Right lobe of liver (tissue), 6 donors: ENCODE measurements at regions not wholly inside any gene's neighbourhood (a gene's known extent, or its start where the extent isn't known, plus 50 kb on each side); places are given as distances from the start of the nearest gene placed in this dataset.

Experiments used
- ATAC-seq, 4 donors: fragments of 200-7000 bp; cut with Tn5 transposase; one replicate each; pipeline ENCODE4 v1.9.1; 2020; ENCODE audit warnings: mild to moderate bottlenecking in 4 of 4, moderate library complexity in 4 of 4
- DNase-seq, 3 donors: peaks; one replicate each; pipeline ENCODE4 v3.0.0-alpha.2; 2020
- H3K27ac ChIP-seq, 3 donors: fragments of 200-600 bp; one replicate each; pipeline ENCODE4 v1.8.0; 2022
- H3K27me3 ChIP-seq, 2 donors: fragments of 200-600 bp; one replicate each; pipeline ENCODE4 v1.8.0; 2022
- H3K36me3 ChIP-seq, 4 donors: fragments of 200-600 bp; sonication (generic) in 1 of 4; one replicate each; pipeline versions ENCODE4 v1.5.1 to v1.8.0; 2017 to 2022; ENCODE audit warnings: control low read depth in 1 of 4
- H3K4me1 ChIP-seq, 4 donors: fragments of 200-600 bp; sonication (generic) in 1 of 4; one replicate each; pipeline versions ENCODE4 v1.5.1 to v1.8.0; 2017 to 2022; ENCODE audit warnings: control low read depth in 1 of 4
- H3K4me3 ChIP-seq, 3 donors: fragments of 200-600 bp; one replicate each; pipeline ENCODE4 v1.8.0; 2022
- H3K9me3 ChIP-seq, 4 donors: fragments of 200-600 bp; sonication (generic) in 1 of 4; one replicate each; pipeline versions ENCODE4 v1.5.1 to v1.8.0; 2017 to 2022; ENCODE audit warnings: control low read depth in 1 of 4
- POLR2A ChIP-seq: fragments of 450-650 bp; IDR thresholded peaks from one replicate; pipeline ENCODE4 v1.6.1; 2017; ENCODE audit warnings: antibody characterized with exemption, mild to moderate bottlenecking
- WGBS: methylation state at CpG from one replicate; pipeline ENCODE4 v1.1.6; 2018; ENCODE audit warnings: low coverage, low lambda C conversion rate; ENCODE audit not compliant: insufficient coverage; ENCODE audit errors: missing lambda C conversion rate; 5-methylcytosine and 5-hydroxymethylcytosine counted together
- intact Hi-C, 2 donors: fragments of 100-400 bp; cut with DNase I; formaldehyde crosslinking; loops; one replicate each; pipeline versions ENCODE4 v1.11.2 to v1.14.1; 2022
- TF ChIP-seq, protein P1 (sequence below), 4 donors: fragments of 200-600 bp in 3 of 4; fragments of 450-650 bp in 1 of 4; IDR thresholded peaks; one replicate each; pipeline versions ENCODE4 v1.5.1 to v1.8.0; 2016 to 2022; ENCODE audit warnings: antibody characterized with exemption in 4 of 4, mild to moderate bottlenecking in 2 of 4
- donor health status: DM: no; HTN: yes; CAD: no.
- donor health status: DM: no; HTN: no; CAD: no.
- donor health status: DM: no; HTN: no; CAD: no.
- donor health status: DM: no; HTN: yes; CAD: no.
- donor health status: DM: no; HTN: yes; CAD: no.

- no peaks in the 10 kb centered on the region for H3K27me3 ChIP-seq
- no peak overlapping the region for H3K4me3 ChIP-seq
- ATAC-seq, result no peak
- intact Hi-C loops, result no loop called here
- no peak overlapping the region for H3K27ac ChIP-seq
- no peaks in the 10 kb centered on the region for H3K9me3 ChIP-seq
- H3K36me3 ChIP-seq, result no peaks in the 10 kb centered on the region
- WGBS, result 76% methylated on average over 1 of the region's 4 CpGs
- H3K4me1 ChIP-seq, result no peaks in the 10 kb centered on the region
- TF ChIP-seq, protein P1, sequence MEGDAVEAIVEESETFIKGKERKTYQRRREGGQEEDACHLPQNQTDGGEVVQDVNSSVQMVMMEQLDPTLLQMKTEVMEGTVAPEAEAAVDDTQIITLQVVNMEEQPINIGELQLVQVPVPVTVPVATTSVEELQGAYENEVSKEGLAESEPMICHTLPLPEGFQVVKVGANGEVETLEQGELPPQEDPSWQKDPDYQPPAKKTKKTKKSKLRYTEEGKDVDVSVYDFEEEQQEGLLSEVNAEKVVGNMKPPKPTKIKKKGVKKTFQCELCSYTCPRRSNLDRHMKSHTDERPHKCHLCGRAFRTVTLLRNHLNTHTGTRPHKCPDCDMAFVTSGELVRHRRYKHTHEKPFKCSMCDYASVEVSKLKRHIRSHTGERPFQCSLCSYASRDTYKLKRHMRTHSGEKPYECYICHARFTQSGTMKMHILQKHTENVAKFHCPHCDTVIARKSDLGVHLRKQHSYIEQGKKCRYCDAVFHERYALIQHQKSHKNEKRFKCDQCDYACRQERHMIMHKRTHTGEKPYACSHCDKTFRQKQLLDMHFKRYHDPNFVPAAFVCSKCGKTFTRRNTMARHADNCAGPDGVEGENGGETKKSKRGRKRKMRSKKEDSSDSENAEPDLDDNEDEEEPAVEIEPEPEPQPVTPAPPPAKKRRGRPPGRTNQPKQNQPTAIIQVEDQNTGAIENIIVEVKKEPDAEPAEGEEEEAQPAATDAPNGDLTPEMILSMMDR (IDR thresholded peaks at IDR 0.05), result no peak
- no peak for TF ChIP-seq POLR2A
- DNase-seq, result no peak
Measured at GRCh38 chr11:86186386-86186785, 58.2 kb upstream of the EED start.

GRCh38 chr11:86185381-86185750 lies 59.2 kb upstream of the EED start:
- Histone ChIP-seq H3K4me1 (no peaks in the 10 kb centered on the region), H3K27ac (no peak overlapping the region), H3K36me3 (no peaks in the 10 kb centered on the region), H3K4me3 (no peak overlapping the region), H3K27me3 (no peaks in the 10 kb centered on the region), H3K9me3 (no peaks in the 10 kb centered on the region)
- 63% methylated on average over 2 of the region's 2 CpGs for WGBS
- DNase-seq (no peak), ATAC-seq (no peak)
- TF ChIP-seq, protein P1 (IDR thresholded peaks at IDR 0.05), result no peak
- TF ChIP-seq POLR2A, result no peak
- intact Hi-C loops, result no loop called here

- Histone ChIP-seq H3K9me3 (no peaks in the 10 kb centered on the region), H3K4me1 (no peaks in the 10 kb centered on the region), H3K36me3 (no peaks in the 10 kb centered on the region), H3K4me3 (no peak overlapping the region), H3K27ac (no peak overlapping the region), H3K27me3 (no peaks in the 10 kb centered on the region)
- TF ChIP-seq, protein P1 (IDR thresholded peaks at IDR 0.05), result no peak
- no peak for TF ChIP-seq POLR2A
- WGBS, result 90% methylated on average over 4 of the region's 5 CpGs
- DNase-seq (no peak), ATAC-seq (no peak)
- intact Hi-C loops, result no loop called here
Measured at GRCh38 chr11:86184728-86185380, 59.7 kb upstream of the EED start.

DNA sequence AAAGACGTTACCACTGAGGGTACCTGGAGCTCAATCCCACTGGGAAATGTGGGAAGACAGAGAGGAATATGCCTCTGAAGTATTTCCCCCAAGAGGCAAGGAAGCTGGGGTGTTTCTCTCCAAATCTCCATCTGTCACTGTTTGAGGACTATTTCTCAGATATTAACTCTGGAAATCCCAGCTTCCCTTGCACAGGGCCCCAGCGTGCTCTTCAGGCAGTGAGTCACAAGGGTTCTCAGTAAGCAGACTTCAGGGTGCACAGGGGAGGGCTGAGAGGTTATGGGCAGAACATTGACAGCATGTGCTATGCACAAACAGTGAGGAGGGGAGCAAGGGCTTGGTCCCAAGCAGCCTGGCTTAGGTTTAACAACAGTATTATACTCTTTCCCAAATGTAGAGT lies 60.9 kb upstream of the EED start:
- 86% methylated on average over 1 of the region's 2 CpGs for WGBS
- Histone ChIP-seq H3K4me3 (no peak overlapping the region), H3K36me3 (no peaks in the 10 kb centered on the region), H3K9me3 (no peaks in the 10 kb centered on the region), H3K27ac (no peak overlapping the region), H3K27me3 (no peaks in the 10 kb centered on the region), H3K4me1 (no peaks in the 10 kb centered on the region)
- ATAC-seq (peak in 1 of 4 donors; percentile 22), DNase-seq (no peak)
- TF ChIP-seq POLR2A, result no peak
- intact Hi-C loops, result no loop called here

- intact Hi-C loops, result no loop called here
- no peak for TF ChIP-seq POLR2A
- TF ChIP-seq, protein P1 (IDR thresholded peaks at IDR 0.05), result no peak
- Histone ChIP-seq H3K4me1 (no peaks in the 10 kb centered on the region), H3K4me3 (no peak overlapping the region), H3K27me3 (no peaks in the 10 kb centered on the region), H3K27ac (no peak overlapping the region), H3K9me3 (no peaks in the 10 kb centered on the region), H3K36me3 (no peaks in the 10 kb centered on the region)
- WGBS, result 68% methylated on average over 6 of the region's 8 CpGs
- DNase-seq (peak in 1 of 3 donors; percentile 35), ATAC-seq (peak in 3 of 4 donors; percentile 17 to 43 (median 30))
Measured at GRCh38 chr11:86182976-86183584, 61.5 kb upstream of the EED start.
